ENCODE measurements at regions not wholly inside any gene's neighbourhood (a gene's known extent, or its start where the extent isn't known, plus 50 kb on each side); places are given as distances from the start of the nearest gene placed in this dataset.

DNA sequence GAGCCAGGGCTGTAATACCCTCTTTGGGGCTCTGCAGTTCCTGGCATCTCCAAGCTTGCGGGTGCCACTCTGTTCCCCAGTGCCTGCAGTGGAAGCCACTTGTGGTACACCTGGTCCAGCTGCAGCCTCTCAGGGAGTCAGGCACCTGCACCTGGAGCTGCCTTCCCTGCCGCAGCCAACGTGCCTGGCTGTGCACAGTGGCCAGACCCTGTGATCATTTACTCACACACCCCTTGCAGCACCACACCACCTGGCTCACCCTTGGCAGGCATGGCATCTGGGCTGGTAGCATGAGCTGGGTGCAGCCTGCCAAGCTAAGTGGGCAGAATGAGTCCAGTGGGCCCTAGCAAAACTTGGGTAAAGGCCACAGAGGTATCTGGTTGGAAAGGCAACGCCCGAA is 51.1 kb upstream of the NTPCR start:
- TF ChIP-seq CTCF (conservative IDR thresholded peaks at IDR 0.05; ENCODE audit: low read depth, low read length) (no peak), EZH2 (IDR thresholded peaks at IDR 0.05; ENCODE audit: borderline replicate concordance, low read depth, low read length, poor library complexity, severe bottlenecking) (no peak)

All from A673 (cell line).